Fibroblast of gingiva (primary cell): ENCODE measurements at regions not wholly inside any gene's neighbourhood (a gene's known extent, or its start where the extent isn't known, plus 50 kb on each side); places are given as distances from the start of the nearest gene placed in this dataset.

ENCODE experiments used
- DNase-seq: peaks from one replicate; pipeline ENCODE4 v3.0.0-alpha.2; 2011; ENCODE audit warnings: low read depth

DNA sequence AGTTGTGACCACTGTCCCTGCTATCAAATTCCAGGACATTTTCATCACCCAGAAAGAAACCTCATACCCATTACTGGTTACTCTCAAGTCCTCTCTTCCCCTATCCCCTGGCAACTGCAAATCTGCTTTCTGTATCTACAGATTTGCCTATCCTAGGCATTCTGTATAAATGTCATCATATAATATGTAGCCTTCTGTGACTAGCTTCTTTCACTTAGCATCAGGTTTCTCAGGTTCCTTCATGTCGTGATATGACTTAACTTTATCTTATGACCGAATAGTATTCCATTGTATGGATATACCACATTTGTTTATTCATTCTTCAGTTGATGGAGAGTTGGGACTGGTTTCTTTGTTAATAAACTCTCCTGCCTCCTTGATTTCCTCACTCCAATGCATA, 60.5 kb downstream of the PMAIP1 start:
- DNase-seq = no peak

DNA sequence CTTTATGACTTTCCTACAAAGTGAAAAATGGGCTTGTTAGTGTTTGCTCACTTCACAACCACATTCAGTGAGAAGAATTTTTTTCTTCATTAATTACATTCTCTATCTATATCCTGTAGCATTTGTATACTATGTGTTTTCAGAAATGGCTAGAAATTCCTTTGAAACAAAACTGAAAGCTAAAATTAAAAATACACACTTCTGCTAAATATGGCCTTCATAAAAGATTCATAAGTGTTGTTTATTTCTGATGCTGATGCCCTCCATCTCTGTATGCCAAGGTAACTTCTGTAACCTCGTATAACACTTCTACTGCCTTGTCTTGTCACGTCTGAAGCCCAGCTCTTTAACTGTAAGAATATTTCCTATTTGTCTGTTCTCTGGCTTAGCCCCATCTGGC, 59.8 kb downstream of the PMAIP1 start:
- DNase-seq = no peak

DNA sequence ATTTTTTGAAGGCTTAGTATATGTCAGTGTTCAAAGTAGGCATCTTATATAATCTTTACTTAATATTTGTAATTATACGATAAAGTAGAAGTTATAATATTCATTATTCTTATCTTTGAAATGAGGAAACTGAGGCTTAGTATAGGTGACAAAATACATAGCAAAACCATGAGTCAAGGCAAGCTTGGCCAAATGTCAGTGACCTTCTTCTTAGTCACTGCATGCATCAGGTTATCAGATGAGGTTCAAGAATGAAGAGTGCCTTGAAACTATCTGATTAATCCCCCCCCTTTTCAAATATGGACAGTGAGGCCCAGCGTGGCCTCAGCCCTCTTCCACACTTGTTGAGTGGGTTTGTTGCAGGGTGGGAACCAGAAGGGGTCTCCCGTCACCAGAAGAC, 59.3 kb downstream of the PMAIP1 start:
- DNase-seq = no peak

DNA sequence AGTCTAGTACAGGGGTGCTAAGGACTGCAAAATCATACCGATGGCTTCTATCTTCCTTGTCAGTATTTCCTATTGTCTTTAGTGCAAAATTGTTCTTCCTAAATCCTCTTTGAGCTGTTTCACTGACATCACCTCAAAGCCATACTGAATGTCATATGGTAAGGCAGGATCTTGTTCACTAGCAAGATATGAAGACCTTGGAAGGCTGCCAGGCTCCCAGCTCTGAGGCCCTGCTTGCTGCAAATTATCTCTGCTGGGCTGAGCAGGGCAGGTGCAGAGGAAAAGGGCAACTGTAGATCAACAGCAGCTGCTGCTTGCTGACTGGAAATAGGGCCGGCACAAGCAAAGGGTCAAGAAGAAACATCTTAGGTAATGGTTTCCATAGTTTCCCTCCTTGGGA, 58.2 kb downstream of the PMAIP1 start:
- peak; percentile 21 for DNase-seq

DNA sequence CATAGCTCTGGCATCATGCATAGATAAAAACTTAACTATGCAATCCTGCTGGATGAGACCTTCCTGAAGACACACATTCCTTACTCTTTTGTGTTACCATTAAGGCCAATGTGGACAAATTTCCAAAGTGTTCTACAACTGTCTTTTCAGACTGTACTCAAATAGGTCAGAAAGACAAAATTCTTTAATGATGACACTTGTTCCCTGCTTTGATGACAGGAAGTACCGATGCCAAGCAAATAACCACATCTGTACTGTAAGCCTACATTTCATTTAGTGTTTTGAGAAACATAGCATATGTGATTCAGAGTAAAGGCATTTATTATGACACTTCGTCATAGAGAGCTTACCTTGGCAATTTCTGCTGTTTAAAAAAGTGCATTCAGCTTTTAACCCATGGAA, 55.0 kb downstream of the PMAIP1 start:
- DNase-seq = peak; percentile 36

DNA sequence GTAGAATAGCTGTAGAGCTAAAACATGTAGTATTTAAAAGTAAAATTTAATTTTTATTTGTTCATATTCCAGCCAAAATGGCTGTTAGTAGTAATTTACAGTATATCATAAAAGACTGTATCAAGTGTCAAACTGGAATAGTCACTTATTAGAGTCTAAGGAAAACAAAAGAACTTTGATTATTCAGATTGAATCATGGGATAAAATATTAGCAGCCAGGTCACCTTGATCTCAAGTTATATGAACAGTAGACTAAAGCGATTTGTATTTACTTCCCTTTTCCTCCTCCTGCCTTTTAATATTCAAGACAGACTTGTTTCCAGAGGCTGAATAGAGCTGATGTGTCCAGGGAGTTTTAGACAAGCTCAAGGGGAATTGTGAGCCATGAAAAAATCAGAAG, 54.4 kb downstream of the PMAIP1 start:
- DNase-seq = no peak
